Kidney (tissue), 13 donors: ENCODE measurements at regions not wholly inside any gene's neighbourhood (a gene's known extent, or its start where the extent isn't known, plus 50 kb on each side); places are given as distances from the start of the nearest gene placed in this dataset.

Experiments used
- DNase-seq, 5 donors: peaks; one replicate each; pipeline ENCODE4 v3.0.0-alpha.2; 2013 to 2020
- FAIRE-seq: peaks from 2 replicates; lab custom pipeline; 2012; peaks lifted over from hg19 to GRCh38; lab: Jason Lieb, UNC
- H3K27ac ChIP-seq, 2 donors: one replicate each; pipeline ENCODE4 v1.7.0; 2013; ENCODE audit warnings: low read depth in 2 of 2, low read length in 2 of 2, inconsistent platforms in 1 of 2
- H3K27me3 ChIP-seq: one replicate; pipeline ENCODE4 v1.7.1; 2013; ENCODE audit warnings: low read length, inconsistent platforms; ENCODE audit not compliant: control insufficient read depth, insufficient read depth
- H3K36me3 ChIP-seq, 3 donors: one replicate each; pipeline versions ENCODE4 v1.7.0 to v1.7.1; 2013; ENCODE audit warnings: low read length in 3 of 3, control low read depth in 1 of 3, inconsistent platforms in 1 of 3; ENCODE audit not compliant: insufficient read depth in 3 of 3, control insufficient read depth in 2 of 3
- H3K4me1 ChIP-seq, 3 donors: one replicate each; pipeline versions ENCODE4 v1.7.0 to v1.7.1; 2013; ENCODE audit warnings: low read length in 3 of 3, inconsistent platforms in 1 of 3, low read depth in 1 of 3; ENCODE audit not compliant: control insufficient read depth in 2 of 3, insufficient read depth in 2 of 3
- H3K4me3 ChIP-seq, 3 donors: one replicate each; pipeline versions ENCODE4 v1.7.0 to v1.8.1; 2013; ENCODE audit warnings: low read length in 3 of 3, control low read depth in 1 of 3, inconsistent platforms in 1 of 3
- H3K9ac ChIP-seq, 3 donors: one replicate each; pipeline versions ENCODE4 v1.7.0 to v1.7.1; 2013; ENCODE audit warnings: low read length in 3 of 3, control low read depth in 1 of 3, inconsistent platforms in 1 of 3
- H3K9me3 ChIP-seq, 3 donors: one replicate each; pipeline versions ENCODE4 v1.7.0 to v1.7.1; 2013; ENCODE audit warnings: low read length in 3 of 3, control low read depth in 1 of 3, inconsistent platforms in 1 of 3; ENCODE audit not compliant: control insufficient read depth in 2 of 3, insufficient read depth in 1 of 3
- CTCF ChIP-seq: IDR thresholded peaks from 3 replicates; pipeline ENCODE4 v1.5.1; 2012; ENCODE audit warnings: mild to moderate bottlenecking, moderate library complexity, borderline replicate concordance; ENCODE audit not compliant: insufficient read depth; ENCODE audit errors: extremely low read depth
- intact Hi-C: fragments of 100-400 bp; cut with DNase I; formaldehyde crosslinking; loops from one replicate; pipeline ENCODE4 v1.11.1; 2022
- donor health status: control.
- donor health status: control.
- donor health status: control.
- donor health status: control.
- donor health status: control.
- donor health status: DM: yes; HTN: yes; CAD: no.
- donor health status: Normal renal cell carcinoma (clear cell type).

GRCh38 chr11:103633819-103634590 lies 402.4 kb upstream of the DDI1 start:
- intact Hi-C loops: no loop called here
- H3K4me1 ChIP-seq: peaks cover 0 to 2% (median 0%) of the 10 kb centered on the region in 3 donors
- no peaks in the 10 kb centered on the region for H3K9me3 ChIP-seq
- H3K36me3 ChIP-seq: no peaks in the 10 kb centered on the region
- DNase-seq: no peak
- FAIRE-seq: no peak
- TF ChIP-seq CTCF: no peak
- H3K27me3 ChIP-seq: no peaks in the 10 kb centered on the region
- no peak overlapping the region for H3K27ac ChIP-seq
- no peak overlapping the region for H3K9ac ChIP-seq
- no peak overlapping the region for H3K4me3 ChIP-seq

GRCh38 chr11:103636232-103636631 lies 400.2 kb upstream of the DDI1 start:
- no peaks in the 10 kb centered on the region for H3K36me3 ChIP-seq
- H3K27me3 ChIP-seq: no peaks in the 10 kb centered on the region
- peaks cover 0 to 2% (median 0%) of the 10 kb centered on the region in 3 donors for H3K4me1 ChIP-seq
- FAIRE-seq (no peak), DNase-seq (no peak)
- no peak overlapping the region for H3K9ac ChIP-seq
- no peak overlapping the region for H3K27ac ChIP-seq
- H3K4me3 ChIP-seq: no peak overlapping the region
- no peaks in the 10 kb centered on the region for H3K9me3 ChIP-seq
- no peak for TF ChIP-seq CTCF
- intact Hi-C loops: no loop called here

- FAIRE-seq: no peak
Measured at GRCh38 chr11:103637295-103637694, 399.1 kb upstream of the DDI1 start.

More at GRCh38 chr11:103637295-103637694, 399.1 kb upstream of the DDI1 start:
- Histone ChIP-seq H3K9me3 (no peaks in the 10 kb centered on the region), H3K36me3 (no peaks in the 10 kb centered on the region), H3K27me3 (no peaks in the 10 kb centered on the region), H3K9ac (no peak overlapping the region), H3K4me3 (no peak overlapping the region), H3K27ac (no peak overlapping the region), H3K4me1 (peaks cover 0 to 2% (median 0%) of the 10 kb centered on the region in 3 donors)
- no peak for TF ChIP-seq CTCF
- DNase-seq: no peak
- intact Hi-C loops: no loop called here
